Activated CD8-positive, alpha-beta memory T cell treated with anti-CD3 and anti-CD28 coated beads, Interleukin-2, amount 50 U/mL, for 24 hours (primary cell): ENCODE measurements at regions not wholly inside any gene's neighbourhood (a gene's known extent, or its start where the extent isn't known, plus 50 kb on each side); places are given as distances from the start of the nearest gene placed in this dataset.

Experiments
- DNase-seq: peaks from one replicate; pipeline ENCODE4 v3.0.0-alpha.2; 2020; ENCODE audit errors: extremely low read depth

GRCh38 chr10:83164156-83164555 is 975.2 kb upstream of the GHITM start:
- DNase-seq, result no peak

DNA sequence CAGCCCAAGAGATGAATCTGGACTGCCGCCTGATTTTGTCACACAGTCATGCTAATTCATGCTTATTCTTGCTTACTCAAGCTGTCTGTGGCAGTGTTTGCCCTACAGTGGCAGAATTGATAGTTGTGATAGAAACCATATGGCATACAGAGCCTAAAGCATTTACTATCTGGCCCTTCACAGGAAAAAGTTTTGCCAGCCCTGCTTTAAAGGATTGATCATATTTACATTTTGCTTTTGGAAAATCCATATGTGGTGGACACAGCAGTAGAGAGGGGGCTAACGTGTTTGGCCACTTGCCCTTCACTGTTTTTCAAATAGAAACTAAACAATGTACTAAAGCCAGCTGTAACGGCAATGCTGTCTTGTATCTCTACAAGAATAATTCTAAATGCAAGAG is 974.0 kb upstream of the GHITM start:
- DNase-seq, result no peak

DNA sequence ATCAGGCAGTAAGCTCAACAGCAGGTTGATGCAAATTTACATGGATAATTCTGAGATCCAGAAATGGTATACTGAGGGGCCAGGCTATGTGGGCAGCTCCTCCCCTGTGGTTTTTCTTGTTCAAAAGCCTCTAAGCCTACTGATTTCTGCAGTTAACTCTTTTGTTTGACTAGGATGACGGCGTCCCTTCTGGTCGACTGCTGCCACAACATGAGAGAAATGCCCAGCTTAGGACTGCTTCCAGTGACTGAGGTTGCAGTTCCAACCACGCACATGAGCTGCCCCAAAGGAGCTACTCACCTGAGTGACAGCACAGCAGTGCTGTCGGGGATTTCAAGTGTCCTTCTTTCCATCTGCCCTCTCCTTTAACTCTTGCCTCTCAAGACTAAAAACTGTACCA is 973.0 kb upstream of the GHITM start:
- DNase-seq, result no peak

- no peak for DNase-seq
Measured at GRCh38 chr10:83167081-83167480, 972.2 kb upstream of the GHITM start.

DNA sequence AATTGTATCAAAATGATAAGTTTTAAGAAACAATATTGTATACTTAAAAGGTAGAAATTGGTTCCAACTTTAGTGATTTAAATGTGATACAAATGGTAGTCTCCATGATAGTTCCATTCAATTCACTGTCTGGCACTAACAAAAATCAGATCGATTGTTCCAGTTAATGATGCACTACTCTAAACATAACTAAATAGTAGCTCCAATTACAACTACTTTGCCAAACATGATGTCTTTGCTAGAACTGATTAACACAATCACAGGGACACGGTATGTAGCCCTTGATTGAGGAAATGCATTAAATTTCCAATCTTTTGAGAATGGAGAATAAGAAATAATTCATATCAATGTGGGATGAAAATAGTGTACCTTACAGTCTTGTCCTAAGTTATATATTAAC is 962.4 kb upstream of the GHITM start:
- no peak for DNase-seq

GRCh38 chr10:83178526-83178925 is 960.8 kb upstream of the GHITM start:
- no peak for DNase-seq

- no peak for DNase-seq
Measured at GRCh38 chr10:83179371-83179770, 959.9 kb upstream of the GHITM start.

DNA sequence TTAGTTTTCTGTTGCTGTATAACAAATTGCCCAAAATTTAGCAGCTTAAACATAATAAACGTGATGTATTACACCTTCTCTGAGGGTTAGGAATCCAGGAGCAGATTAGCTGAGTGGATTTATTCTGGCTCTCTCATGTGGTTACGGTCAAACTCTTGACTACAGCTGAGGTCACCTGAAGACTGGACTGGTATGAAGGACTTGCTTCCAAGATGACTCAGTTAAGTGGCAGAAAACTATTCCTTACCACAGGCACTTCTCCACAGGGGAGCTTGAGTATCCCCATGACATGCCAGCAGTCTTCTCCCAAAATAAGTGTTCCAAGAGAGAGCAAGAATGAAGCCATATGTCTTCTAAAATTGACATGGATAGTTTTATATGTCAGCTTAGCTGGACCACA is 957.2 kb upstream of the GHITM start:
- no peak for DNase-seq

GRCh38 chr10:83184641-83185040 is 954.7 kb upstream of the GHITM start:
- DNase-seq, result no peak

DNA sequence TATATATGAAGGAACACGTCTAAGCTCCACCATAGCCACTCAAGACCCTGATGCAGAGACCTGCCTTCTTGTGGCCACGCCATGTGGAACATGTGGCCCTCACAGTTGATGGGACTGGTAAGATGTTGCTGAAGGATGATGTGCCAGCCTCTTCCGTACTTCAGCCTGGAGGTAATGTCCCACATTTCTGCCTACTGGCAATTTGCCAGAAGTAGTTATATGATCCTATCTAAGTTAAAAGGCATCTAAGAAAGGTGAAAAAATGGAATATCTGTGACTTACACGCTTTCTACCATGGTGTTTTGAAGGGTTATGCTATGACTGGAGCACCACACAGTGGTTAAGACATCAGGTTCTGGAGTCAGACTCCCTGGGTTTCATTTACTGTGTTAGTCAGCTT is 948.7 kb upstream of the GHITM start:
- no peak for DNase-seq

DNA sequence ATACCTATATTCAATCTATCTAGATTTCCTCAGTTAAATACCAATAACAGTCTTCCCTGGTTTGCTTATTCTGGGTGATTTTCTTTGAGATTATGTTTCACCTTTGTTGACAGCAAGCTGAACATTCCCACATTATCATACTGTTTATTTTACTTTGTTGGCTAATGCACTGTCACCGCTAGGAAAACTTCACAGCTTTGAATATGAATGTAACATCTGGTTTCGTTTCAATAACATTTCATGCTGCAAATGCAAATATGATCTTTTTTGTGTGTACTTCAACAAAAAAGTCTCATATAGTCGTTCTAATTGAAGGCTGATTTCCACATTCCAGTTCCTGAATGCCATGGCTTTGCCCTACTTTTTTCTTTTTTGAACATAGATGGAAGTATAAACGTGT is 946.3 kb upstream of the GHITM start:
- no peak for DNase-seq

DNA sequence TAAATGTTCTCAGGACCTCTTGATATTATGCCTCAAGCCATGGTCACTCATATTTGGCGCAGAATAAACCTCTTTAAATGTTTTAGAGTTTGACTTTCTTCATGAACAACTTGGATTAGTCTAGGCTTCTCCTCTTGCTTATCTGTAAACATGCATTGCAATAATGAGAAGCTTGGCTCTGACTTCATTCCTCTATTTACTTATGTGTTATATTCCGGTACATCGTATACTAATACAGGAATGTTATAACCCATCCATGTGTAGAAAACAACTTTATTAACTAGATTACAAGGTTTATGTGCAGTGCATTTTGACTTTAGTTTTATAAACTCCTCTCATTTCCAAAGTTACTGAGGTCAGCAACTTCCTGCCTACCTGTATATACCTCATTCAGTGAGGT is 944.3 kb upstream of the GHITM start:
- DNase-seq, result no peak

DNA sequence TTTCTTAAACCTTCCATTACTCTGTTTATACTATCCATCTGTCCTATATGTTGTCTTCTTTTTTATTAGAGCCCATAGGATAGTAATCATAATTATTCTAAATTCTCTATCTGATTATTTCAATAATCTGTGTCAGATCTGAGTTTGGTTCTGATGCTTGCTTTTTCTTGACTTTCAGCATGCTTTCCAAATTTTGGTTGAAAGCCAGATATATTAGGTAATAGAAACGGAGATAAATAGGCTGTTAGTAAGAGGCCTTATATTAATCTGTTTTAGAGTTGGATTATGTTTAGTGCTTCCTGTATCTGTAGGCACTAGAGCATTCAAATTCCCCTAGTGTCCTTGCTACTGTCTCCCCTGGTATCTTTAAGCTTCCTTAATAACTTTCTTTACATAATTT is 939.9 kb upstream of the GHITM start:
- DNase-seq, result no peak

DNA sequence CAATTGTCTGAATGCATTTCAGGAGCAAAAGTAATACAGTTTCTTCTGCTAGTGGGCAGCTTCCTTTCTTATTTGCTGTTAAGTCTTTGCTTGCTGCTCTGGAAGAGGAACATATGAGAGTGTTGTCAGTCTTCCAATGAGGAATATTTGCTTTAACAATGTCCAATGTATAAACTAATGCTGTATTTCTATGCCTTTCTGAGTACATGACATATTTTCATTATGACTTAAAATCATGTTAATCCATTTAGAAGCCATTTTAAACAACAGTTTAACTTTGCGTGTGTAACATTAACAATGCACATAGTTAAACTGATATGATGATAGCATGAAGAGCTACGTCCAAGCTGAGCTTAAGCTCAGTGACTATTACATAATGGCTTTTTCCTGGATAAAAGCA is 933.4 kb upstream of the GHITM start:
- no peak for DNase-seq

DNA sequence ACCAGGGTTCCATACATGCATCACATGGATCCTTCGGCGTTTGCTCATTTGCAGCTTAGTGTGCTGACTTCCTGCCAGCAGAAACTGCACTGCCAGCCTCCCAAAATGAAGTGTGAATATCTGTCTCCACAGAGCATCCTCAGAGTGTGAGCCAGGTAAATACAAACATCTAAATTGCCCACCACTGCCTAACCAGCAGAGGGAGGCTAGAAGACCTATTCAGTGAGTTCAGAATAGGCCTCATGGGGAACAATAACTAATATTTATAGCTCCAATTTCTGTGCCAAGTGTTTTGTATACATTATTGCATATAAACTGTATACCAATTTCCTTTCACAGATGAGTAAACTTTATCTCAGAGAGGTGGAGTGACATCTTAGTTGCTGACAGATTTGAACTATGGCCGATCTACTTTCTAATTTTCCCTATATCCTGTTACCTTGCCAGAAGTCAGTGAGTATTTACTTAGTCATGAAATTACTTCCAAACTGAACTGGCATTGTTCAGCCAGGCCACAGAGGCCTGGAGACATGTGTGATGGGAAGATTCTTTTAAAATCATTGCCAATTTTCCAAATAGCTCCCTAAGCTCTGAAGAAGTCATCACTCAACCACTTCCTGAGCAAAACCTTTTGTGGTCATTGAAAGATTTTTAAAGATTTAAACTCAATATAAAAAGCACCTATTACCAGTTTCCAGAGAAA is 926.5 kb upstream of the GHITM start:
- no peak for DNase-seq

- DNase-seq, result no peak
Measured at GRCh38 chr10:83214136-83214535, 925.2 kb upstream of the GHITM start.

DNA sequence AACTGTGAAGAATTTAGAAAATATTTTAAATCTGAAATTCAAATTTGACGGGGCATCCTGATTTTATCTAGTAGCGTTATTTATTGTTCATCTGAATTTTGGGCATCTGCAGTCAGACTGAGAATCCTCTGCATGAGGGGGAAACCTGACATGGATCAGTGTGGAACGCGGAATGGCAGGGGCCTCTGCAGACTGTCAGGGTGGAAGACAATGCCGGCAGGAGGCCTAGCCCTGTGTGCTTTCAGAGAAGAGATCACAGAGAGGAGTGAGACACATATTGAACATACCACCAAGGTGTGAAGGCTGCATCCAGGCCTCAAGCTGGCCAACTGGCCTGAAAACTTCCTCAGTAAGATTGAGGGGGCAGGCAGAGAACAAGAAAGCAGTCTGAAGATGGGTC is 921.1 kb upstream of the GHITM start:
- no peak for DNase-seq

- DNase-seq, result no peak
Measured at GRCh38 chr10:83222300-83222699, 917.0 kb upstream of the GHITM start.

DNA sequence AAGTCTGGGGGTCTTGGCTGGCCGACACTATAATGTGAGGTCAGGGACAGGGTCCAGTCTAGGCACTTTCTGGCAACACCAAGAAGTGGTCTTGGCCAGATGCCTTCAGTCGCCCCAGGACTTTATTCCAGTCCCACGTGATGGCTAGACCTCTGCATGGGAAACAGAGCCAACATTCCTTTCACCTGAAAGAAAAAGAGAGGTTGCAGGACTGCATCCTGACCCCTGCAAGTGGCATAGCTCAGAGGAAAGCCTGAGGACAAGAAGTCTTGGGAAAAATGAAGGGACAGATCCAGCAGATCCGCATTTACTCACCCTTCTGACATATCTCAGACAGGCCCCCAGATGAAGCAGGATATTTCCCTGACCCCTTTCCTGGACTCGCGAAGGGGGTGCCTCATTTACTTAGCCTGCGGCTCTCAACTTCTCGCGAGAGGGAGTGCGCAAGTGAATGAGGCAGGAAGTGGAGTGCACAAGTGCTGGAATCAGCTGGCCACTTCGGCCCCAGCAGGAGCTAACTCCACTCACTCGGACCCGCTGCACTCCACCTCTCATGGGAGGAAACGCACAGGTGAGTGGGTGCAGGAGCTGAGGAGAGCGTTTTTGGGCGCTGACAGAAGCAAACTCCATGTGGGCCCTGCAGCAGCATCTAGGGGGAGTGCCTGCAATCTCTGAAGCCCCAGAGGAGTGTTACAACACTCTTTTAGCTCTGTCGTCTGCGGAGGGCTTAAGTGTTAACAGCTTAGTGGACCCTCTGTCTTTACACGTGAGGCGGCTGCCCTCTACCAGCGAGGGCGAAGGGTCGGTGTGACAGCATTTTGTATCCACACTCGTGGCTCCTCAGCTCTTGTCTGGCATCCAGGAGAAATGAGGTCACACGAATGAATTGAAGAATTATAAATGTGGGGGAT is 916.2 kb upstream of the GHITM start:
- no peak for DNase-seq

GRCh38 chr10:83225781-83226180 is 913.5 kb upstream of the GHITM start:
- DNase-seq, result no peak

DNA sequence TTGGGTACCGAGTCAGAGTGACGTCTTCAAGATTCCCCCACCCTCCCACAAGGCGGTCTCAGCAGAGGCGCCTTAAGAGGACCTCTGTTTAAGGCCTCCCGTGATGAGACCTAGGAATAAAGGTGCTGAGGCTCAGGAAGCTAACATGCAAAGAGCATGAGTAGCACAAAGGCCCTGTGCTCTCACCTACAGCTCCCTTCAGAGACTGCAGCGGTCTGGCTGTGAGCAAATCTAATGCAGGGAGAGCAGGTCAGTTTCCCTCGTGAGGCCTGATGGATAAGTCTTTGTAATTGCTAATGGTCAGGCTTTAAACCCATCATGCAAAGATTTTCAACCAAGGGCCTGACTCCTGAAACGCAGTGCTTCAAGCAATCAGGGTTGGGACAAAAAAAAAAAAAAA is 909.3 kb upstream of the GHITM start:
- no peak for DNase-seq

DNA sequence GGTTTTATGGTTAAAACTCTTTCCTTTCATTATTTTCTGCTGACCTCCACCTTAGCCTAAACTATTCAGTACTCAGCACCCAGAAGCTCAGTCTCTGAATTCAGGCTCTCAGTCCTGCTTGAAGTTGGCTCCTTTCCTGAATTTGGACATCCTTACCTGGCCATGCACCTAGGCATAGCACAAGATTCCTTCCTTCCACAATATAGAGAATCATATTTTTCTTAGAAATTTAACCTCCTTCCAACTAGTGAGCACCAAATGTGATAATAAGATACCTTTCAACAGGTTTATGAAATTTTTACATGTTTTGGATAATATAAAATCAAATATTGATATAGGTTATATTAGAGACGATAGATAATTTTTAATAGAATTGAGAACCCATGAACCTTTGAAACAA is 905.6 kb upstream of the GHITM start:
- no peak for DNase-seq

GRCh38 chr10:83248106-83248631 is 891.1 kb upstream of the GHITM start:
- no peak for DNase-seq
